Ovary (tissue), 3 donors: ENCODE measurements at regions not wholly inside any gene's neighbourhood (a gene's known extent, or its start where the extent isn't known, plus 50 kb on each side); places are given as distances from the start of the nearest gene placed in this dataset.

Source experiments
- EP300 ChIP-seq: sonication (generic); formaldehyde crosslinking; IDR thresholded peaks from one replicate; pipeline ENCODE4 v1.6.1; 2017; ENCODE audit warnings: antibody characterized with exemption
- POLR2A ChIP-seq: fragments of 450-650 bp; IDR thresholded peaks from one replicate; pipeline ENCODE4 v1.6.1; 2017; ENCODE audit warnings: antibody characterized with exemption, mild to moderate bottlenecking, moderate library complexity
- TF ChIP-seq, protein P1 (sequence below), 3 donors: fragments of 450-650 bp in 2 of 3; fragments of 200-600 bp in 1 of 3; IDR thresholded peaks; one replicate each; pipeline versions ENCODE4 v1.5.1 to v1.8.0; 2016 to 2022; ENCODE audit warnings: antibody characterized with exemption in 3 of 3, mild to moderate bottlenecking in 1 of 3
- donor health status: DM: no; HTN: no; CAD: no.

DNA sequence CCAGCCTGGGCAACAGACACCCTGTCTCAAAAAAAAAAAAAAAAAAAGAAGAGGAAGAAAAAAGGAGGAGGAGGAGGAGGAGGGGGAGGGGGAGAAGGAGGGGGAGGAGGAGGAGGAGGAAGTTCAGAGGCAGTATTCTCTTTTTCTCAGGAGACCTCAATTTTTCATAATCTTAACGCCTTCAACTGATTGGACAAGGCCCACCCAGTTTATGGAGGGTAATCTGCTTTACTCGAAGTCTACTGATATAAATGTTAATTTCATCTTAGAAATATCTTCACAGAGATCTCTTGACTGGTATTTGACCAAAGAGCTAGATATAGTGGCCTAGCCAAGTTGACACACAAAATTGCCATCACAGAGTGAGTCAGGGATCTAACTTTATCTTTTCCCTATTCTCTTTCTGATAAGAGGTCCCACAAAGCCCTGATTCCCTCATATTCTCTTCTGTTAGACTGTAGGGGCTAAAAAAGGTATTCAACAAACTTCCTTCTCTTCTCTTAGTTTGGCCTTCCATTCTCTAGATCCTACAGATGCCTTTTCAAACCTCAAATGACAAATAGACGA is 115.5 kb upstream of the ABCA1 start:
- no peak for TF ChIP-seq EP300
- TF ChIP-seq, protein P1, sequence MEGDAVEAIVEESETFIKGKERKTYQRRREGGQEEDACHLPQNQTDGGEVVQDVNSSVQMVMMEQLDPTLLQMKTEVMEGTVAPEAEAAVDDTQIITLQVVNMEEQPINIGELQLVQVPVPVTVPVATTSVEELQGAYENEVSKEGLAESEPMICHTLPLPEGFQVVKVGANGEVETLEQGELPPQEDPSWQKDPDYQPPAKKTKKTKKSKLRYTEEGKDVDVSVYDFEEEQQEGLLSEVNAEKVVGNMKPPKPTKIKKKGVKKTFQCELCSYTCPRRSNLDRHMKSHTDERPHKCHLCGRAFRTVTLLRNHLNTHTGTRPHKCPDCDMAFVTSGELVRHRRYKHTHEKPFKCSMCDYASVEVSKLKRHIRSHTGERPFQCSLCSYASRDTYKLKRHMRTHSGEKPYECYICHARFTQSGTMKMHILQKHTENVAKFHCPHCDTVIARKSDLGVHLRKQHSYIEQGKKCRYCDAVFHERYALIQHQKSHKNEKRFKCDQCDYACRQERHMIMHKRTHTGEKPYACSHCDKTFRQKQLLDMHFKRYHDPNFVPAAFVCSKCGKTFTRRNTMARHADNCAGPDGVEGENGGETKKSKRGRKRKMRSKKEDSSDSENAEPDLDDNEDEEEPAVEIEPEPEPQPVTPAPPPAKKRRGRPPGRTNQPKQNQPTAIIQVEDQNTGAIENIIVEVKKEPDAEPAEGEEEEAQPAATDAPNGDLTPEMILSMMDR (IDR thresholded peaks at IDR 0.05) = no peak
- TF ChIP-seq POLR2A = no peak
